Hematopoietic multipotent progenitor cell treated with erythropoietin and hydrocortisone succinate and interleukin-3 and kit ligand, for 6 days (in vitro differentiated cells): ENCODE measurements at regions not wholly inside any gene's neighbourhood (a gene's known extent, or its start where the extent isn't known, plus 50 kb on each side); places are given as distances from the start of the nearest gene placed in this dataset.

Source experiments
- DNase-seq: peaks from one replicate; pipeline ENCODE4 v3.0.0-alpha.2; 2015

GRCh38 chr17:77809814-77810213 lies 148.7 kb upstream of the TNRC6C start:
- no peak for DNase-seq

- DNase-seq = no peak
Observed at GRCh38 chr17:77810536-77810935, 148.0 kb upstream of the TNRC6C start.

GRCh38 chr17:77811521-77811920 lies 147.0 kb upstream of the TNRC6C start:
- DNase-seq = no peak

GRCh38 chr17:77814091-77814772 lies 144.3 kb upstream of the TNRC6C start:
- no peak for DNase-seq

- DNase-seq = no peak
Observed at GRCh38 chr17:77815127-77815905, 143.2 kb upstream of the TNRC6C start.

GRCh38 chr17:77817953-77818352 lies 140.6 kb upstream of the TNRC6C start:
- DNase-seq = no peak

GRCh38 chr17:77819497-77819896 lies 139.0 kb upstream of the TNRC6C start:
- DNase-seq = no peak

GRCh38 chr17:77821114-77821513 lies 137.4 kb upstream of the TNRC6C start:
- DNase-seq = peak; percentile 31

- DNase-seq = no peak
Observed at GRCh38 chr17:77822302-77823030, 136.0 kb upstream of the TNRC6C start.

GRCh38 chr17:77824102-77824779 lies 134.3 kb upstream of the TNRC6C start:
- no peak for DNase-seq

- DNase-seq = no peak
Observed at GRCh38 chr17:77824780-77825280, 133.7 kb upstream of the TNRC6C start.

GRCh38 chr17:77825621-77826020 lies 132.9 kb upstream of the TNRC6C start:
- no peak for DNase-seq

- DNase-seq = no peak
Observed at GRCh38 chr17:77826132-77826873, 132.2 kb upstream of the TNRC6C start.

- no peak for DNase-seq
Observed at GRCh38 chr17:77827039-77827438, 131.5 kb upstream of the TNRC6C start.

GRCh38 chr17:77827511-77827910 lies 131.0 kb upstream of the TNRC6C start:
- no peak for DNase-seq

- DNase-seq = no peak
Observed at GRCh38 chr17:77828749-77829539, 129.6 kb upstream of the TNRC6C start.

- no peak for DNase-seq
Observed at GRCh38 chr17:77829843-77830799, 128.4 kb upstream of the TNRC6C start.

GRCh38 chr17:77830816-77831473 lies 127.6 kb upstream of the TNRC6C start:
- DNase-seq = no peak

- no peak for DNase-seq
Observed at GRCh38 chr17:77831474-77832179, 126.9 kb upstream of the TNRC6C start.
